ENCODE measurements at regions not wholly inside any gene's neighbourhood (a gene's known extent, or its start where the extent isn't known, plus 50 kb on each side); places are given as distances from the start of the nearest gene placed in this dataset.

DNA sequence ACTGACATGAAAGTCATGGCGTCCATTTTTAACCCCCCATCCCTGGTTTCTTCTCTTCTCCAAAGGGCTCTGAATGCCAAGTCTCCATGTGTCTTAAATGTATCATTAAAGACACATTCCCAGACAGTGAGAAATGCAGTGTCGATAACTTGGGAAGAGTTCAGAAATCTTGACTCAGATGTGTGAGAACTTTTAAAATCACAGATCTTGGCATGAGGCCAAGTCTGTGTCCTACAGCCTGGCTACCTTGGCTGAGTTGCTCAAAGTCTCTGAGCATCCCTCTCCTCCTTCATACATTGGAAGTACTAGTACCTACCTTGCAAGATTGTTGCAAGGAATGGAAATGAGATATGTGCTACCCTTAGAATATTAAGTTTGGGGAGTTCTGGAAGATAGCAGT is 1046.5 kb upstream of the RBFOX1 start (continued):
- TF ChIP-seq EGR1 (IDR thresholded peaks at IDR 0.05; ENCODE audit: low read depth) (no peak), JUND (IDR thresholded peaks at IDR 0.05) (no peak), FOSL1 (IDR thresholded peaks at IDR 0.05; ENCODE audit: low read depth) (no peak)
- TF ChIP-seq, protein P1, sequence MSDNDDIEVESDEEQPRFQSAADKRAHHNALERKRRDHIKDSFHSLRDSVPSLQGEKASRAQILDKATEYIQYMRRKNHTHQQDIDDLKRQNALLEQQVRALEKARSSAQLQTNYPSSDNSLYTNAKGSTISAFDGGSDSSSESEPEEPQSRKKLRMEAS (IDR thresholded peaks at IDR 0.05): no peak
- TF ChIP-seq, protein P2, sequence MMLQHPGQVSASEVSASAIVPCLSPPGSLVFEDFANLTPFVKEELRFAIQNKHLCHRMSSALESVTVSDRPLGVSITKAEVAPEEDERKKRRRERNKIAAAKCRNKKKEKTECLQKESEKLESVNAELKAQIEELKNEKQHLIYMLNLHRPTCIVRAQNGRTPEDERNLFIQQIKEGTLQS (IDR thresholded peaks at IDR 0.05): no peak

DNA sequence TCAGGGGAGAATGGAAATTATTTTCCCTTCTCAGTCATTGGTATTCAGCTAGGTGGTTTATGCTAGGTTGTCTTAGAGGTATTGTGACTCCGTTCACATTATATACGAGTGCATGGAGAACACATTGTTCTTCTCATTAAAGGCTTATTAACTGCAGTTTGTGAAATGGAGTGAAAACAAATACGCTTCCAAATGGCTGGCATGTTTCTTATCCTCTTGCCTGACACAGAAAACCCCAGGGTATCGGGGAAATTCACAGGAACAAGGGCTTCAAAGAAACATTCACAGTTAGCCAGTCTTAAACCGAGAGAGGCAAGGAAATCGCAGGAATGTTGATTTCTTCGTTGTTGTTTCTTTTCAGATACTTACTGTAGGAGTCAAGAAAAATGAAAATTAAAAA is 1047.9 kb upstream of the RBFOX1 start:
- Histone ChIP-seq H3K9me3 (ENCODE audit: control insufficient read depth in 1 of 2, insufficient read depth in 1 of 2, low read depth in 1 of 2, low read length in 2 of 2) (no peaks in the 10 kb centered on the region), H3K79me2 (ENCODE audit: insufficient read depth, low read length) (no peaks in the 10 kb centered on the region), H3K4me3 (replicated peaks in 1 of 2; ENCODE audit: low read depth in 1 of 2, low read length in 2 of 2) (no peak overlapping the region), H3K9ac (ENCODE audit: low read length) (no peak overlapping the region), H3K4me1 (ENCODE audit: control insufficient read depth in 1 of 2, insufficient read depth in 2 of 2, low read length in 2 of 2) (no peaks in the 10 kb centered on the region), H2AFZ (ENCODE audit: low read depth, low read length, poor library complexity, severe bottlenecking) (no peak overlapping the region), H3K27ac (ENCODE audit: low read depth, low read length) (no peak overlapping the region), H3K27me3 (ENCODE audit: insufficient read depth, low read length) (no peaks in the 10 kb centered on the region), H3K4me2 (ENCODE audit: low read length) (no peak overlapping the region), H3K36me3 (ENCODE audit: control insufficient read depth in 1 of 2, insufficient read depth in 2 of 2, low read length in 2 of 2) (no peaks in the 10 kb centered on the region), H3K9me2 (ENCODE audit: insufficient read depth) (no peaks in the 10 kb centered on the region), H4K20me1 (ENCODE audit: insufficient read depth) (no peaks in the 10 kb centered on the region)
- TF ChIP-seq, protein P3, sequence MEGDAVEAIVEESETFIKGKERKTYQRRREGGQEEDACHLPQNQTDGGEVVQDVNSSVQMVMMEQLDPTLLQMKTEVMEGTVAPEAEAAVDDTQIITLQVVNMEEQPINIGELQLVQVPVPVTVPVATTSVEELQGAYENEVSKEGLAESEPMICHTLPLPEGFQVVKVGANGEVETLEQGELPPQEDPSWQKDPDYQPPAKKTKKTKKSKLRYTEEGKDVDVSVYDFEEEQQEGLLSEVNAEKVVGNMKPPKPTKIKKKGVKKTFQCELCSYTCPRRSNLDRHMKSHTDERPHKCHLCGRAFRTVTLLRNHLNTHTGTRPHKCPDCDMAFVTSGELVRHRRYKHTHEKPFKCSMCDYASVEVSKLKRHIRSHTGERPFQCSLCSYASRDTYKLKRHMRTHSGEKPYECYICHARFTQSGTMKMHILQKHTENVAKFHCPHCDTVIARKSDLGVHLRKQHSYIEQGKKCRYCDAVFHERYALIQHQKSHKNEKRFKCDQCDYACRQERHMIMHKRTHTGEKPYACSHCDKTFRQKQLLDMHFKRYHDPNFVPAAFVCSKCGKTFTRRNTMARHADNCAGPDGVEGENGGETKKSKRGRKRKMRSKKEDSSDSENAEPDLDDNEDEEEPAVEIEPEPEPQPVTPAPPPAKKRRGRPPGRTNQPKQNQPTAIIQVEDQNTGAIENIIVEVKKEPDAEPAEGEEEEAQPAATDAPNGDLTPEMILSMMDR (IDR thresholded peaks at IDR 0.05 in 2 of 3, conservative IDR thresholded peaks at IDR 0.05 in 1 of 3; ENCODE audit: borderline replicate concordance in 1 of 3, insufficient read depth in 1 of 3, low read depth in 2 of 3, low read length in 2 of 3): no peak
- no peak for TF ChIP-seq CBX3 (IDR thresholded peaks at IDR 0.05; ENCODE audit: low read depth)
- TF ChIP-seq, protein P4, sequence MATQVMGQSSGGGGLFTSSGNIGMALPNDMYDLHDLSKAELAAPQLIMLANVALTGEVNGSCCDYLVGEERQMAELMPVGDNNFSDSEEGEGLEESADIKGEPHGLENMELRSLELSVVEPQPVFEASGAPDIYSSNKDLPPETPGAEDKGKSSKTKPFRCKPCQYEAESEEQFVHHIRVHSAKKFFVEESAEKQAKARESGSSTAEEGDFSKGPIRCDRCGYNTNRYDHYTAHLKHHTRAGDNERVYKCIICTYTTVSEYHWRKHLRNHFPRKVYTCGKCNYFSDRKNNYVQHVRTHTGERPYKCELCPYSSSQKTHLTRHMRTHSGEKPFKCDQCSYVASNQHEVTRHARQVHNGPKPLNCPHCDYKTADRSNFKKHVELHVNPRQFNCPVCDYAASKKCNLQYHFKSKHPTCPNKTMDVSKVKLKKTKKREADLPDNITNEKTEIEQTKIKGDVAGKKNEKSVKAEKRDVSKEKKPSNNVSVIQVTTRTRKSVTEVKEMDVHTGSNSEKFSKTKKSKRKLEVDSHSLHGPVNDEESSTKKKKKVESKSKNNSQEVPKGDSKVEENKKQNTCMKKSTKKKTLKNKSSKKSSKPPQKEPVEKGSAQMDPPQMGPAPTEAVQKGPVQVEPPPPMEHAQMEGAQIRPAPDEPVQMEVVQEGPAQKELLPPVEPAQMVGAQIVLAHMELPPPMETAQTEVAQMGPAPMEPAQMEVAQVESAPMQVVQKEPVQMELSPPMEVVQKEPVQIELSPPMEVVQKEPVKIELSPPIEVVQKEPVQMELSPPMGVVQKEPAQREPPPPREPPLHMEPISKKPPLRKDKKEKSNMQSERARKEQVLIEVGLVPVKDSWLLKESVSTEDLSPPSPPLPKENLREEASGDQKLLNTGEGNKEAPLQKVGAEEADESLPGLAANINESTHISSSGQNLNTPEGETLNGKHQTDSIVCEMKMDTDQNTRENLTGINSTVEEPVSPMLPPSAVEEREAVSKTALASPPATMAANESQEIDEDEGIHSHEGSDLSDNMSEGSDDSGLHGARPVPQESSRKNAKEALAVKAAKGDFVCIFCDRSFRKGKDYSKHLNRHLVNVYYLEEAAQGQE (IDR thresholded peaks at IDR 0.05; ENCODE audit: low read depth): no peak
- TF ChIP-seq CEBPB (IDR thresholded peaks at IDR 0.05; ENCODE audit: low read depth): no peak
- TF ChIP-seq ELF1 (IDR thresholded peaks at IDR 0.05; ENCODE audit: borderline replicate concordance, low read depth): no peak
- no peak for TF ChIP-seq SIN3A (IDR thresholded peaks at IDR 0.05; ENCODE audit: low read depth)
- TF ChIP-seq TCF7L2 (IDR thresholded peaks at IDR 0.05; ENCODE audit: borderline replicate concordance, extremely low read depth, insufficient read depth, insufficient read length): no peak
- TF ChIP-seq ZNF274 (IDR thresholded peaks at IDR 0.05; ENCODE audit: low read depth, low read length): no peak
- TF ChIP-seq, protein P1 (IDR thresholded peaks at IDR 0.05): no peak
- intact Hi-C loops (cut with micrococcal nuclease): no loop called here
- POLR2A ChIA-PET: no interaction called here
- ATAC-seq (no peak), DNase-seq (ENCODE audit: low read depth, low spot score) (no peak)
- CTCF ChIA-PET: no interaction called here
- BruUV-seq (replicated peaks): no TSS peak
- RAD21 ChIA-PET (ENCODE audit: low non-redundant PET in 1 of 2, low total read pairs in 2 of 2, uncharacterized antibody in 2 of 2, unreplicated experiment in 2 of 2): no interaction called here
